HAP-1 (cell line): ENCODE measurements at regions not wholly inside any gene's neighbourhood (a gene's known extent, or its start where the extent isn't known, plus 50 kb on each side); places are given as distances from the start of the nearest gene placed in this dataset.

Source experiments
- DNase-seq, 2 experiments: peaks; one replicate each; pipeline ENCODE4 v3.0.0-alpha.2; 2016 to 2020; ENCODE audit warnings: low spot score in 2 of 2
- H3K27me3 ChIP-seq: fragments of 250-450 bp; sonication (Bioruptor Pico); 2 replicates; pipeline ENCODE4 v1.5.1; 2020; ENCODE audit warnings: low read depth, mild to moderate bottlenecking, moderate library complexity
- H3K36me3 ChIP-seq: fragments of 250-450 bp; sonication (Bioruptor Pico); replicated peaks from 2 replicates; pipeline ENCODE4 v1.5.1; 2020; ENCODE audit warnings: mild to moderate bottlenecking
- H3K4me1 ChIP-seq: fragments of 250-450 bp; sonication (Bioruptor Pico); 2 replicates; pipeline ENCODE4 v1.5.1; 2020; ENCODE audit warnings: mild to moderate bottlenecking
- H3K4me3 ChIP-seq: fragments of 250-450 bp; sonication (Bioruptor Pico); 2 replicates; pipeline ENCODE4 v1.5.1; 2020; ENCODE audit warnings: mild to moderate bottlenecking, moderate library complexity
- H3K9me3 ChIP-seq: fragments of 250-450 bp; sonication (Bioruptor Pico); 2 replicates; pipeline ENCODE4 v1.5.1; 2020; ENCODE audit warnings: mild to moderate bottlenecking, moderate library complexity
- in situ Hi-C: fragments of 300-500 bp; cut with MboI; formaldehyde crosslinking; loops from 3 replicates; pipeline ENCODE4 v1.14.3; 2020; ENCODE audit warnings: low sequenced_read_pairs, inconsistent platforms, mixed read lengths

GRCh38 chr2:150046211-150046610 is 441.3 kb downstream of the RND3 start:
- Histone ChIP-seq H3K4me1 (peaks cover 8% of the 10 kb centered on the region; the same call in 1 of the 2 replicates), H3K9me3 (no peaks in the 10 kb centered on the region), H3K4me3 (no peak overlapping the region), H3K27me3 (no peaks in the 10 kb centered on the region), H3K36me3 (no peaks in the 10 kb centered on the region)
- in situ Hi-C loops, result no loop called here
- no peak for DNase-seq

DNA sequence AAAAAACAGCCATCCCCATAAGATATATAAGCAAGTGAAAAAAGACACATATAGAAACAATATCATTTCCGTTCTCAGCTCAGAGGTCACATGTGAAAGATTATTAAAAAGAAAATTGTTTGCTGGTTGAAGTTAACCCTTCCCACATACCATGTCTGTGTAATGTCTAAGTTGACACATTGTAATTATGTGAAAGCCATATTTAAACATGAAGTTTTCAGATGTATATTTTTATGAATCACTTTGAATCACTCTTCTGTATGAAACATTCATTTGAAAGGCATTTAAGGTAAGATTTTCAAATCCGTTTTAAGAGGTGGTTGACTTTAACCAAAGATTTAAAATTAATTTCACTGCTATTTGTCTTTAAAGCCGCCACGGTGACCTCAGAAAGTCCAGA is 441.9 kb downstream of the RND3 start:
- H3K36me3 ChIP-seq, result no peaks in the 10 kb centered on the region
- in situ Hi-C loops, result no loop called here
- no peak for DNase-seq
- peaks cover 8% of the 10 kb centered on the region; the same call in 1 of the 2 replicates for H3K4me1 ChIP-seq
- no peak overlapping the region for H3K4me3 ChIP-seq
- H3K9me3 ChIP-seq, result no peaks in the 10 kb centered on the region
- no peaks in the 10 kb centered on the region for H3K27me3 ChIP-seq

DNA sequence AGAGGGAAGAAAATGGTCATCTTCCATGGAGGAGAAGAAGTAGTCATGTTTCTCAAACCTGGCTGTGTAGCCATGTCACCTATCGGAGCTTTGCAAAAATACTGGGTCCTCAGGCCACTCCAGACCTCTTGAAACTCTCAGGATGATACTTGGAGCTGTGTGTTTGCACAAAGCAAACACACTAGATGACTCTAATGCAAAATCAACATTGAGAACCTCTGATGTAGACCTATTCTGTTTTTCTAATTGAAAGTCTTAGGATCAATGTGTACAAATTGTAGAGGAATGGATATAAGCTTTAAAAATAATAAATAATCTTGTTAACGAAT is 444.3 kb downstream of the RND3 start:
- Histone ChIP-seq H3K36me3 (no peaks in the 10 kb centered on the region), H3K4me3 (no peak overlapping the region), H3K9me3 (no peaks in the 10 kb centered on the region), H3K27me3 (no peaks in the 10 kb centered on the region), H3K4me1 (peaks cover 5% of the 10 kb centered on the region; the same call in 1 of the 2 replicates)
- in situ Hi-C loops, result no loop called here
- no peak for DNase-seq

DNA sequence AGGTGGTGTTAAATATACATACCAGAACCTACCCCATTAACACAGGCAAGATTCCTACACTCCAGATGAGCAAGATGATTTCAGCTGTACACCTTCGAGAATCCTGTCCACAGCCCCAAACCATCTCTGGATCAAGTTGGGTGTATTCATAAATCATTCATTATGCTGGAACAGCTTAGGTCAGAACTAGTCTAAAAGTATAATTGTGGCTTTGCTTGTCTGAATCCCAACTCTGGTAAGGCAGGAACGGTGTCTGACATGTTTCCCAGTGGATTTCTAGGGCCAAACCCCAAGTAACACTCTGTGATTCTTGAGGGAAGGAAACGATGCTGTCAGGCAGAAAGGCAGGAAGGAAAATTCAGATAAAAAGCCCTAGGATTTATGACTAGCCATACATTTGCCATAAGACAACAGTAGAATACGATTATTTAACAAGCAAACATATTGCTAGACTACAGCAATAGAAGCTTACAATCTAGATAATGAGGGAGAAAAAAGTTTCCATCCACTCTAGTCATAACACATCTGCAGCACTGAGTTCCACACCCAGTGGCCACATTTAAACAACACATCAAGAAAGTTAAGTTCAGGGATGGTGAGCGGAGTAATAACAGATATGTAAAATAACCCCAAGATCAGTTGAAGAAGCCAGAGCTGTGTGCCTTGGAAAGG is 444.8 kb downstream of the RND3 start:
- in situ Hi-C loops, result no loop called here
- H3K4me3 ChIP-seq, result no peak overlapping the region
- H3K36me3 ChIP-seq, result no peaks in the 10 kb centered on the region
- peaks cover 5% of the 10 kb centered on the region; the same call in 1 of the 2 replicates for H3K4me1 ChIP-seq
- no peaks in the 10 kb centered on the region for H3K27me3 ChIP-seq
- DNase-seq, result no peak
- H3K9me3 ChIP-seq, result no peaks in the 10 kb centered on the region

DNA sequence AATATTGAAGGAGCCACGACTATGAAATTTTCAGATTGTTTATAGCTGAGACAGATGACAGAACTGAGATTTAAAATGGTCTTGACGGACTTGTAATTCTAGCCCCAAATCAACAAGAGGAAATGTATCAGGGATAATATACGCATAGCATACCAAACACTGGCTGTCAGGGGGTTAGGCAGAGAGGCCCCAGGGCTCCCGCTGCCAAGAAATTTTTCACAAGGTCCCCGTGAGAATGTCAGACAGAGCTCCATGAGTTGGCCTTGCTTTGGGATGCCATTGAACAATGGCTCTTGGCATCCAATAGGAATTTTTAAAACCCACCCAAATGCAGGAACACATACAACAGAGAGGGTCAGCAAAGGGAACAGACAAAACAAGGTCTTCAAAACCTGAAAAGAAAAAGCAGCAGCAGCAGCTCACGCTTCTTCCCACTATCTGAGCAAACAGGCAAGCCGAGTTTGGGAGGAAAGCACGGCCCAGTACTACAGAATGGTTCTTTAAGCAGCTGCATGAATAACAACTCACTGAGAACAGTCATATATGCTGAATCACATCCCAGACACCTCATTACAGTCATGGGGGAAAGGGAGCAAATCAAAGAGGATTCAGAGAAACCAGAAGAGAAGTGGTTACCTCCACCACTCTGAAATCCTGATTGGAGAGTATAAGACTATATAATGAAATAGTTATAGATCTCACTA is 445.6 kb downstream of the RND3 start:
- Histone ChIP-seq H3K9me3 (no peaks in the 10 kb centered on the region), H3K27me3 (no peaks in the 10 kb centered on the region), H3K4me3 (no peak overlapping the region), H3K4me1 (peaks cover 4% of the 10 kb centered on the region; the same call in 1 of the 2 replicates), H3K36me3 (no peaks in the 10 kb centered on the region)
- in situ Hi-C loops, result no loop called here
- no peak for DNase-seq

GRCh38 chr2:150036622-150037021 is 449.0 kb upstream of the MMADHC start:
- H3K4me3 ChIP-seq, result no peak overlapping the region
- in situ Hi-C loops, result no loop called here
- no peaks in the 10 kb centered on the region for H3K36me3 ChIP-seq
- H3K9me3 ChIP-seq, result no peaks in the 10 kb centered on the region
- no peak for DNase-seq
- H3K4me1 ChIP-seq, result no peaks in the 10 kb centered on the region
- no peaks in the 10 kb centered on the region for H3K27me3 ChIP-seq

DNA sequence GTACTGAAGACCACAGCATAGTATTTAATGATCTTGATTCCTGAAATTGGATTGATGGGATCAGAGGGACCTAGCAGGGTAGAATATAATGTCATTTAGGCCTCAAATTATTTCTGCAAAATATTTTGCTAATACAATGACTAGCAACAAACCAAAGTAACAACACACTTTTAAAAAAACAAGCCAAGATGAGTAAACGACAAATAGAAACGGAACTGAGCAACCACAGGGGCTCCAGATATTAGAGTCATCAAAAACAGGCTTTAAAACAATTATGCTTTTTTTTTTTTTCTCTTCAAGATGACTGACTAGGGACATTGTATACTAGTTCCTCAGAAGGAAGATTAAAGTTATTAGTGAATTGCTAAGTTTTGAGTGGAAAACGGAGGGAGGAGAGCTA is 447.1 kb upstream of the MMADHC start:
- in situ Hi-C loops, result no loop called here
- no peak overlapping the region for H3K4me3 ChIP-seq
- no peaks in the 10 kb centered on the region for H3K36me3 ChIP-seq
- H3K27me3 ChIP-seq, result no peaks in the 10 kb centered on the region
- no peak for DNase-seq
- H3K4me1 ChIP-seq, result no peaks in the 10 kb centered on the region
- H3K9me3 ChIP-seq, result no peaks in the 10 kb centered on the region

DNA sequence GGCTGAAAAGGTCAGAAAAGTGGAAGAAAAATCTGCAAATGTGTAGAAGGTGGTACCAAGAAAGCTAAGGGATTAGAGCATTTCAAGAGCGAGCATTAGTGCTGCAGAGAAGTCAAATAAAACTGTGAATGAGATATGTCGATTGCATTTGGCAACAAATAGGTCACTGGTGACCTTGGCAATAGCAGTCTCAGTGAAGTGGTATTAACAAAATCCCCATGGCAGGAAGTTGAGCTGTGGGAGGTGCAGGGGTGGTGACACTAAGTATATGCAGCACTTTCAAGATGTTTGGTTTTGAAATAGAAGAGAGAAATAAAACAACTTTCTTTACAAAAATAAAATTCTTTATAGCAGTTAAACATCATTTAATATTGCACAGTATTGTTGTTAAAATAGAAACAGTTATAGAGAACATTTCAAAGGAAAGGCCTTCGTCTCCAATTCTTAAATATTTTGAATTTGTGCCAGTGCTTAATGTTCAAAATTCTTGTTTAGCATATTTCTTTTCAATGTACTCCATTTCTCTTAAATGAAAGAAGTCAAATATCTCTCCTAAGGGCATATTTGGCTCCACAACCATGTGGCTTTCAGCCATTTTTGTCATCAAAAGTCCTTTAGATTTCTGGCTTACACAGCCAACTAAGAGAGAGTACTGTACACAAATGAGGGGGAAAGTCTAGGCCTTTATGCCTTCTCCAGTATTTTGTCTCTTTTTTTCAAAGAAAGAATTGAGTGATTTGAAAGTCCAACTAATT is 443.0 kb upstream of the MMADHC start:
- no peaks in the 10 kb centered on the region for H3K36me3 ChIP-seq
- in situ Hi-C loops, result no loop called here
- no peaks in the 10 kb centered on the region for H3K4me1 ChIP-seq
- no peaks in the 10 kb centered on the region for H3K9me3 ChIP-seq
- no peak for DNase-seq
- no peak overlapping the region for H3K4me3 ChIP-seq
- H3K27me3 ChIP-seq, result no peaks in the 10 kb centered on the region

DNA sequence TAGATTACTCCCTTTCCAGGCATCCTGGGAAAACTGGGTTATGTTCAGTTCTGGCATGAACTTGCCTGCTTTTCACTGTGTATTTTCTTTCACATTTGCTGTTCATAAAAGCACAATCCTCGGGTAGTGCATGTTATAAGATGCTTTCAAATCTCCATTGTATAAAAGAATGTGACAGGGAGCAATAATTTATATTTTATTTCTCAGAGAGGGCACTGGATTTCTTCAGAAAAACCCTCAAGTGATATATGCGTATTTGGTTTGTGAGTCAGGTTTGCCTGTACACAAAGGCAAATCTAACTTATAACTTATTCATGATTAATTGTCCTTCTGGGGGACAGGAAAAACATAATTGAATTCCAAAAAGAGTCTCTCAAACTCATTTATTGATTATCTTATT is 440.7 kb upstream of the MMADHC start:
- Histone ChIP-seq H3K4me1 (no peaks in the 10 kb centered on the region), H3K9me3 (no peaks in the 10 kb centered on the region), H3K27me3 (no peaks in the 10 kb centered on the region), H3K4me3 (no peak overlapping the region), H3K36me3 (no peaks in the 10 kb centered on the region)
- in situ Hi-C loops, result no loop called here
- DNase-seq, result no peak

DNA sequence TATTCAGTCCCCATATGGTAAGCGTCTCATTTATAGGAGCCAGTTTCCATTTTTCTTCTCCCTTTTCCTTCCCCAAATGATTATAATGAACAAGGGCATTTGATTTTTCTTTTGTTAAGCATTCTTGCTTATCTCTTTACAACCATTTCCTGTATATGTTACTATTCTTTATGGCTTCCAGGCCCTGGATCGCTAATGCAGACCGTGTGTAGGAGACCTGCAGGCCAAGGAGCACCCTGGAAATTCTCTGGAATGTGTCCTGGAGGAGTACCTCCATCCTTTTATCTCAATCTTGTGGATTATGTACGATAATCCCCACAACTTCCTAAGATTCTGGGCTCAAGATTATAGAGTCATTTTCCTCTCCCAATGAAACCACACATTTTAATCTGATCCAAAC is 439.6 kb upstream of the MMADHC start:
- H3K4me3 ChIP-seq, result no peak overlapping the region
- H3K36me3 ChIP-seq, result no peaks in the 10 kb centered on the region
- no peaks in the 10 kb centered on the region for H3K9me3 ChIP-seq
- H3K4me1 ChIP-seq, result no peaks in the 10 kb centered on the region
- in situ Hi-C loops, result no loop called here
- DNase-seq, result peak in 1 of 2 experiments; percentile 20
- H3K27me3 ChIP-seq, result no peaks in the 10 kb centered on the region

- Histone ChIP-seq H3K27me3 (no peaks in the 10 kb centered on the region), H3K4me3 (no peak overlapping the region), H3K36me3 (no peaks in the 10 kb centered on the region), H3K4me1 (no peaks in the 10 kb centered on the region), H3K9me3 (no peaks in the 10 kb centered on the region)
- in situ Hi-C loops, result no loop called here
- no peak for DNase-seq
Observed at GRCh38 chr2:150023663-150024062, 436.1 kb upstream of the MMADHC start.

DNA sequence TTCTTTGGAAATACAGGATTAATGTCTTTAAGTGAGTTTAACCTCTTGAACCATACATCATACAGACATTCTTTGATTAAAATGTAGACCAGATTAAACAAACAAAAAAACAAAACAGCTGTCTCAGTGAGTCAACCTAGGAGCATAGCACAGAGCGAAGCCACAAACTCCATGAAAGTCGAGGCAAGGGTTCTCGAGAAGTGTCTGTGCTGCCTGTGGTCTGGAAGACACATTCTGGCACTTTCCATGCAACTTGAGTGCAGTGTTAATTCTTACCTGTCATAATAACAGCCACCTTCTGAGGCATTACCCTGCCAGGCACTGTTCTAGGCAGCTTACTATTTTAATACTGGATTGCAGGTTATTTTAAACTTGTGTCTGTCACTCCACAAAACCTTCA is 435.5 kb upstream of the MMADHC start:
- Histone ChIP-seq H3K36me3 (no peaks in the 10 kb centered on the region), H3K9me3 (no peaks in the 10 kb centered on the region), H3K27me3 (no peaks in the 10 kb centered on the region), H3K4me3 (no peak overlapping the region), H3K4me1 (no peaks in the 10 kb centered on the region)
- no peak for DNase-seq
- in situ Hi-C loops, result no loop called here

DNA sequence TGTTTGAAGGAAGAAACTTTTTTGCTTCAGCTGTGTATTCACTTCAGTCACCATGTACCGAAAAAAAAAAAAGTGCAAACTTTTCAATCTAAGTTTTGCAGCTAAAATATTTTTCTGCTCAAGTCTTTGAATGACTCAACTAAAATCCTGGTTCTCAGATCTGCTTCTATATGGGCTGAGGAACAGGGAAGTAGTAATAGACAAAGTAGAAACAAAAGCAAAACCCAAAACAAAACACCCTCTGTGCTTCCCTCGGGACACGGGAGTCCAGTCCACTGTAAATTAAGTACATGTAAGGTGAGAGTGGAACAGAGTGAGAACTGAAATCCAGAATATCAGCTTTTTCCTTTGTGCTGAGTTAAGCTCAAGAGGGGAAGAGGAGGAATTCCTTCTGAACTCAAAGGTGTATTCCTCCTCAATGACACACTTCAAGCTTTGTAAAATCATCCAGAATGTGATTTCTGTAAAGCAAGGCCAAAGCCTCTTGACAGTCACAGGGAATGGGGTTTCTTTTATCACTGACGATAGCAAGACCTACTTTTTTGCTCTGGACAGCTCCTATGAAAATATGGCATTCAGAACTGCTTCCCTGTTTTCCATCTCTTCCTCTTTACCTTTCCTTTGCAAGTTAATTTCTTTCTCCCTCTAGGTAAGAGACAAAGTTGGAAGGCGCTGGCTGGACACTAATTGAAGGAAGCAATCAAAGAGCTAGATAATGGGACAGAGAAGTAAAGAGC is 433.5 kb upstream of the MMADHC start:
- H3K4me1 ChIP-seq, result no peaks in the 10 kb centered on the region
- no peak for DNase-seq
- H3K27me3 ChIP-seq, result no peaks in the 10 kb centered on the region
- H3K36me3 ChIP-seq, result no peaks in the 10 kb centered on the region
- H3K9me3 ChIP-seq, result no peaks in the 10 kb centered on the region
- in situ Hi-C loops, result no loop called here
- H3K4me3 ChIP-seq, result no peak overlapping the region

DNA sequence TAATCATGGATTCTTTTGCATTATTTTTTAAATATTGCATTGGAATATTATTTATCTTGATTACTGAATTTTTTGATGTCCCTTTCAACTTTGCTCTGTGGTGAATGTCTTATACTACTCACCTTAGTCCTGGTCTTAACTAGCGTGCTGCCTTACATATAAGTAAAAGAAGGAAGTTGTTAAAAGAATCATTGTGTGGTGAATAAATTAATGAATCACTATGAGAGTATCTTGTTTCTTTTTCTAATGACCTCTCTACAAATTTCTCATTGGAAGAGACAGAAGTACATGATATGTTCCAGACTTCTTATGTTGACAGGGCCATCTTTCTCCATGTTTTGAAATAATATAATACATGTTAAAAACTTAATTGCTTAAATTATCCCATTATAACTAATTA is 432.6 kb upstream of the MMADHC start:
- Histone ChIP-seq H3K27me3 (no peaks in the 10 kb centered on the region), H3K36me3 (no peaks in the 10 kb centered on the region), H3K4me3 (no peak overlapping the region), H3K4me1 (no peaks in the 10 kb centered on the region), H3K9me3 (no peaks in the 10 kb centered on the region)
- no peak for DNase-seq
- in situ Hi-C loops, result no loop called here
